HepG2 (cell line): ENCODE measurements at regions not wholly inside any gene's neighbourhood (a gene's known extent, or its start where the extent isn't known, plus 50 kb on each side); places are given as distances from the start of the nearest gene placed in this dataset.

Source experiments
- ATAC-seq: fragments of 200-7000 bp; cut with Tn5 transposase; 3 replicates; pipeline ENCODE4 v1.9.1; 2020; ENCODE audit warnings: mild to moderate bottlenecking, moderate library complexity
- BruUV-seq: library from RNA; stranded (reverse); fragments of 400-500 nt; replicated peaks from 2 replicates; lab custom pipeline; 2021; lab: Mats Ljungman, UMichigan
- CTCF ChIA-PET: fragments of 300-600 bp; formaldehyde crosslinking; extraction: SDS; loops from one replicate; lab custom pipeline; 2021; ENCODE audit warnings: low total read pairs, inconsistent platforms, low intra/inter-chr PET ratio; lab: Yijun Ruan, JAX
- POLR2A ChIA-PET: fragments of 350-600 bp; sonication (Branson Sonifier 250); formaldehyde crosslinking; loops from one replicate; lab custom pipeline; 2020; ENCODE audit warnings: antibody characterized with exemption, inconsistent platforms; lab: Yijun Ruan, JAX
- DNase-seq: peaks from one replicate; pipeline ENCODE4 v3.0.0-alpha.2; 2015; ENCODE audit warnings: low spot score
- FAIRE-seq: peaks from 3 replicates; lab custom pipeline; 2011; peaks lifted over from hg19 to GRCh38; lab: Jason Lieb, UNC
- H2AFZ ChIP-seq: one replicate; pipeline ENCODE4 v1.6.1; 2011; ENCODE audit warnings: low read length, inconsistent platforms
- H3K27ac ChIP-seq: fragments of 300-600 bp; 3 replicates; pipeline ENCODE4 v1.8.0; 2011; ENCODE audit warnings: mixed run types, mild to moderate bottlenecking, mixed read lengths, low read length, inconsistent platforms; ENCODE audit not compliant: insufficient read depth; ENCODE audit errors: extremely low read length
- H3K27me3 ChIP-seq, 2 experiments: fragments of 200-600 bp in 1 of 2; 2 replicates in 1 of 2; 3 replicates in 1 of 2; pipeline versions ENCODE4 v1.6.0 to v1.8.0; 2011; ENCODE audit warnings: low read length in 2 of 2, mild to moderate bottlenecking in 2 of 2, moderate library complexity in 2 of 2, inconsistent platforms in 1 of 2; ENCODE audit not compliant: insufficient read depth in 2 of 2, control insufficient read depth in 1 of 2
- H3K36me3 ChIP-seq, 2 experiments: fragments of 200-600 bp in 1 of 2; replicated peaks in 1 of 2; 2 replicates in 1 of 2; 3 replicates in 1 of 2; pipeline versions ENCODE4 v1.5.1 to v1.8.0; 2011; ENCODE audit warnings: low read length in 2 of 2, inconsistent platforms in 1 of 2; ENCODE audit not compliant: insufficient read depth in 2 of 2, control insufficient read depth in 1 of 2
- H3K4me1 ChIP-seq: 2 replicates; pipeline ENCODE4 v1.5.1; 2012; ENCODE audit warnings: low read length, inconsistent platforms; ENCODE audit not compliant: insufficient read depth
- H3K4me2 ChIP-seq: 2 replicates; pipeline ENCODE4 v1.6.0; 2011; ENCODE audit warnings: low read depth, low read length, inconsistent platforms
- H3K4me3 ChIP-seq, 3 experiments: fragments of 200-600 bp in 1 of 3; sonication (generic), shearing (Covaris generic) in 1 of 3; replicated peaks in 1 of 3; 2 replicates each; pipeline ENCODE4 v1.5.1; 2011 to 2016; ENCODE audit warnings: low read length in 3 of 3, inconsistent platforms in 2 of 3, low read depth in 2 of 3, mild to moderate bottlenecking in 2 of 3, control low read depth in 1 of 3, mixed read lengths in 1 of 3; ENCODE audit not compliant: insufficient read depth in 1 of 3
- H3K79me2 ChIP-seq: one replicate; pipeline ENCODE4 v1.6.1; 2011; ENCODE audit warnings: low read length, inconsistent platforms; ENCODE audit not compliant: insufficient read depth
- H3K9ac ChIP-seq: 2 replicates; pipeline ENCODE4 v1.6.0; 2011; ENCODE audit warnings: mild to moderate bottlenecking, low read depth, low read length, inconsistent platforms; ENCODE audit not compliant: insufficient read depth
- H3K9me3 ChIP-seq: 2 replicates; pipeline ENCODE4 v1.5.1; 2012; ENCODE audit warnings: mild to moderate bottlenecking, low read length
- H4K20me1 ChIP-seq: 2 replicates; pipeline ENCODE4 v1.6.0; 2011; ENCODE audit warnings: inconsistent platforms, mild to moderate bottlenecking, low read length, moderate library complexity; ENCODE audit not compliant: insufficient read depth
- ISX ChIP-seq: sonication (generic); formaldehyde crosslinking; conservative IDR thresholded peaks from 2 replicates; pipeline ENCODE4 v1.5.0; 2020; ENCODE audit warnings: missing genetic modification reagents
- SAP130 ChIP-seq: IDR thresholded peaks from 2 replicates; pipeline ENCODE4 v1.6.1; 2016; ENCODE audit warnings: low read depth
- ZNF331 ChIP-seq: sonication (generic); formaldehyde crosslinking; IDR thresholded peaks from 2 replicates; pipeline ENCODE4 v1.4.0; 2020; ENCODE audit warnings: missing genetic modification reagents
- ZNF687 ChIP-seq: sonication (generic); formaldehyde crosslinking; IDR thresholded peaks from 2 replicates; pipeline ENCODE4 v1.5.1; 2020; ENCODE audit warnings: mild to moderate bottlenecking, missing genetic modification reagents, moderate library complexity
- WGBS: methylation state at CpG from one replicate; pipeline ENCODE4 v1.1.6; 2017; ENCODE audit warnings: low lambda C conversion rate; 5-methylcytosine and 5-hydroxymethylcytosine counted together
- in situ Hi-C: cut with HindIII; loops from 2 replicates; pipeline ENCODE4 v1.10.0; 2017; ENCODE audit warnings: low pct_unique_long_range_greater_than_20kb; ENCODE audit not compliant: extremely low pct_ligation_motif_present
- intact Hi-C: fragments of 100-400 bp; cut with micrococcal nuclease; formaldehyde crosslinking; loops from one replicate; pipeline ENCODE4 v1.10.0; 2022; ENCODE audit not compliant: unreplicated experiment

- TF ChIP-seq ZNF687 (CRISPR knock-in tag) (no peak), ISX (CRISPR knock-in tag) (no peak)
These were observed 79.1 kb upstream of the PCDH17 start (continued) for GRCh38 chr13:57552437-57552836.

GRCh38 chr13:57553932-57554331, 77.6 kb upstream of the PCDH17 start:
- FAIRE-seq, result no peak
- no peaks in the 10 kb centered on the region for H4K20me1 ChIP-seq

More at GRCh38 chr13:57553932-57554331, 77.6 kb upstream of the PCDH17 start:
- no peak for ATAC-seq
- intact Hi-C loops, result no loop called here
- in situ Hi-C loops, result no loop called here
- H3K79me2 ChIP-seq, result no peaks in the 10 kb centered on the region
- H3K27me3 ChIP-seq, result no peaks in the 10 kb centered on the region
- DNase-seq, result no peak
- no peaks in the 10 kb centered on the region for H3K36me3 ChIP-seq
- 6% methylated on average over 1 of the region's 1 CpG for WGBS
- no peaks in the 10 kb centered on the region for H3K4me1 ChIP-seq
- TF ChIP-seq ZNF331 (peak; percentile 81), SAP130 (no peak)
- no peak overlapping the region for H3K4me3 ChIP-seq
- no TSS peak for BruUV-seq
- H3K9ac ChIP-seq, result no peak overlapping the region
- H3K9me3 ChIP-seq, result peaks cover 21% of the 10 kb centered on the region; the same call in 1 of the 2 replicates
- no peak overlapping the region for H3K4me2 ChIP-seq
- ChIA-PET CTCF (no interaction called here), POLR2A (no interaction called here)
- no peak overlapping the region for H2AFZ ChIP-seq
- no peak overlapping the region for H3K27ac ChIP-seq
